Kidney (tissue), 13 donors: ENCODE measurements at regions not wholly inside any gene's neighbourhood (a gene's known extent, or its start where the extent isn't known, plus 50 kb on each side); places are given as distances from the start of the nearest gene placed in this dataset.

ENCODE experiments used
- DNase-seq, 5 donors: peaks; one replicate each; pipeline ENCODE4 v3.0.0-alpha.2; 2013 to 2020
- FAIRE-seq: peaks from 2 replicates; lab custom pipeline; 2012; peaks lifted over from hg19 to GRCh38; lab: Jason Lieb, UNC
- H3K27ac ChIP-seq, 2 donors: one replicate each; pipeline ENCODE4 v1.7.0; 2013; ENCODE audit warnings: low read depth in 2 of 2, low read length in 2 of 2, inconsistent platforms in 1 of 2
- H3K27me3 ChIP-seq: one replicate; pipeline ENCODE4 v1.7.1; 2013; ENCODE audit warnings: low read length, inconsistent platforms; ENCODE audit not compliant: control insufficient read depth, insufficient read depth
- H3K36me3 ChIP-seq, 3 donors: one replicate each; pipeline versions ENCODE4 v1.7.0 to v1.7.1; 2013; ENCODE audit warnings: low read length in 3 of 3, control low read depth in 1 of 3, inconsistent platforms in 1 of 3; ENCODE audit not compliant: insufficient read depth in 3 of 3, control insufficient read depth in 2 of 3
- H3K4me1 ChIP-seq, 3 donors: one replicate each; pipeline versions ENCODE4 v1.7.0 to v1.7.1; 2013; ENCODE audit warnings: low read length in 3 of 3, inconsistent platforms in 1 of 3, low read depth in 1 of 3; ENCODE audit not compliant: control insufficient read depth in 2 of 3, insufficient read depth in 2 of 3
- H3K4me3 ChIP-seq, 3 donors: one replicate each; pipeline versions ENCODE4 v1.7.0 to v1.8.1; 2013; ENCODE audit warnings: low read length in 3 of 3, control low read depth in 1 of 3, inconsistent platforms in 1 of 3
- H3K9ac ChIP-seq, 3 donors: one replicate each; pipeline versions ENCODE4 v1.7.0 to v1.7.1; 2013; ENCODE audit warnings: low read length in 3 of 3, control low read depth in 1 of 3, inconsistent platforms in 1 of 3
- H3K9me3 ChIP-seq, 3 donors: one replicate each; pipeline versions ENCODE4 v1.7.0 to v1.7.1; 2013; ENCODE audit warnings: low read length in 3 of 3, control low read depth in 1 of 3, inconsistent platforms in 1 of 3; ENCODE audit not compliant: control insufficient read depth in 2 of 3, insufficient read depth in 1 of 3
- intact Hi-C: fragments of 100-400 bp; cut with DNase I; formaldehyde crosslinking; loops from one replicate; pipeline ENCODE4 v1.11.1; 2022
- TF ChIP-seq, protein P1 (sequence below): IDR thresholded peaks from 3 replicates; pipeline ENCODE4 v1.5.1; 2012; ENCODE audit warnings: mild to moderate bottlenecking, moderate library complexity, borderline replicate concordance; ENCODE audit not compliant: insufficient read depth; ENCODE audit errors: extremely low read depth
- donor health status: control.
- donor health status: control.
- donor health status: control.
- donor health status: control.
- donor health status: control.
- donor health status: DM: yes; HTN: yes; CAD: no.
- donor health status: Normal renal cell carcinoma (clear cell type).

GRCh38 chr10:128384831-128385230 is 258.6 kb upstream of the MKI67 start:
- H3K36me3 ChIP-seq: no peaks in the 10 kb centered on the region
- no peaks in the 10 kb centered on the region for H3K27me3 ChIP-seq
- FAIRE-seq (no peak), DNase-seq (peak in 1 of 5 donors; percentile 26)
- H3K4me1 ChIP-seq: no peaks in the 10 kb centered on the region
- intact Hi-C loops: no loop called here
- TF ChIP-seq, protein P1, sequence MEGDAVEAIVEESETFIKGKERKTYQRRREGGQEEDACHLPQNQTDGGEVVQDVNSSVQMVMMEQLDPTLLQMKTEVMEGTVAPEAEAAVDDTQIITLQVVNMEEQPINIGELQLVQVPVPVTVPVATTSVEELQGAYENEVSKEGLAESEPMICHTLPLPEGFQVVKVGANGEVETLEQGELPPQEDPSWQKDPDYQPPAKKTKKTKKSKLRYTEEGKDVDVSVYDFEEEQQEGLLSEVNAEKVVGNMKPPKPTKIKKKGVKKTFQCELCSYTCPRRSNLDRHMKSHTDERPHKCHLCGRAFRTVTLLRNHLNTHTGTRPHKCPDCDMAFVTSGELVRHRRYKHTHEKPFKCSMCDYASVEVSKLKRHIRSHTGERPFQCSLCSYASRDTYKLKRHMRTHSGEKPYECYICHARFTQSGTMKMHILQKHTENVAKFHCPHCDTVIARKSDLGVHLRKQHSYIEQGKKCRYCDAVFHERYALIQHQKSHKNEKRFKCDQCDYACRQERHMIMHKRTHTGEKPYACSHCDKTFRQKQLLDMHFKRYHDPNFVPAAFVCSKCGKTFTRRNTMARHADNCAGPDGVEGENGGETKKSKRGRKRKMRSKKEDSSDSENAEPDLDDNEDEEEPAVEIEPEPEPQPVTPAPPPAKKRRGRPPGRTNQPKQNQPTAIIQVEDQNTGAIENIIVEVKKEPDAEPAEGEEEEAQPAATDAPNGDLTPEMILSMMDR: no peak
- H3K4me3 ChIP-seq: no peak overlapping the region
- no peak overlapping the region for H3K27ac ChIP-seq
- H3K9me3 ChIP-seq: no peaks in the 10 kb centered on the region
- no peak overlapping the region for H3K9ac ChIP-seq

GRCh38 chr10:128386231-128386630 is 260.0 kb upstream of the MKI67 start:
- H3K9me3 ChIP-seq: no peaks in the 10 kb centered on the region
- no peaks in the 10 kb centered on the region for H3K36me3 ChIP-seq
- no peak overlapping the region for H3K4me3 ChIP-seq
- no peak overlapping the region for H3K27ac ChIP-seq
- FAIRE-seq (no peak), DNase-seq (peak in 4 of 5 donors; percentile 70 to 84 (median 80))
- TF ChIP-seq, protein P1: no peak
- no peak overlapping the region for H3K9ac ChIP-seq
- no peaks in the 10 kb centered on the region for H3K4me1 ChIP-seq
- no peaks in the 10 kb centered on the region for H3K27me3 ChIP-seq
- intact Hi-C loops: no loop called here

DNA sequence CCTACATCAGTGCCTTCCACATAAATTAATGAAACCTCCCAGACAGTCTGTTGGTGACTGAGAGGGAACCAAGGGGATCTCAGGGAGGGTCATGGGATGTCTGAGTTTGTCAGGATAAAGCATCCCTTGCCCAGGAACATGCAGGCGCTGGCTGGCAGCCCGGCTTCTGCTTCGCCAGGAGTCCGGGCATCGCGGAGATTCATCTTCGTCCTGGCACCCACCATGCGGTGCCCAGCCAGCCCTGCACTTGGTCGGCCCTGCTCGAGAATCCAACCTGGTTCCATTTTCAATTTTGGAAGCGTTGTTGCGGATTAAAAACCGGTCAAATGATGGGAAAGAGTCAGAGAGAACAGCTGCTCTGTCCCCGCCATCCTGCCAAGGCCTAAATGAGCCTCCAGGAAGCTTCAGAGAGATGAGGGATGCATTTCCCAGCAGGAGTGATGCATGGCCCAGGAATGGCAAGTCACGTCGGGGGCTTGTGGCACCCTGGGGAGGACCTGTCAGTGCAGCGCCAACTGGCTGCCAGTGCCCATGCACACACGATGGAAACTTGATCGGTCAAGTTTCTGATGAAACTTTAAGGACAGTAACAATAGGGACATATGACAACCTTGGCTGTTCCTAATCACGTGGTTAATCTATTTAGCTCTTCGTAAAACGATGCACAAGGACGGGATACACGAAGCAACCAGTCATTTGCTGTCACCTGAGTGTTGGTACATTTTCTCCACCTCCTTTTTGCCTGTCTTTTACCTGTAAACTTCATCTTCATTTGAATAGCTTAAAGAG is 260.8 kb upstream of the MKI67 start:
- H3K27ac ChIP-seq: no peak overlapping the region
- H3K4me1 ChIP-seq: no peaks in the 10 kb centered on the region
- H3K9ac ChIP-seq: no peak overlapping the region
- no peak overlapping the region for H3K4me3 ChIP-seq
- H3K27me3 ChIP-seq: no peaks in the 10 kb centered on the region
- intact Hi-C loops: no loop called here
- H3K9me3 ChIP-seq: no peaks in the 10 kb centered on the region
- no peaks in the 10 kb centered on the region for H3K36me3 ChIP-seq
- DNase-seq (peak in 1 of 5 donors; percentile 13), FAIRE-seq (no peak)
- TF ChIP-seq, protein P1: no peak
